HEK293 (cell line): ENCODE measurements at regions not wholly inside any gene's neighbourhood (a gene's known extent, or its start where the extent isn't known, plus 50 kb on each side); places are given as distances from the start of the nearest gene placed in this dataset.

Source experiments
- CTCF ChIA-PET: fragments of 350-600 bp; formaldehyde crosslinking; extraction: SDS; loops from one replicate; lab custom pipeline; 2021; ENCODE audit warnings: antibody characterized with exemption; lab: Yijun Ruan, JAX
- POLR2A ChIA-PET: fragments of 300-600 bp; formaldehyde crosslinking; extraction: SDS; loops from one replicate; lab custom pipeline; 2020; ENCODE audit warnings: antibody characterized with exemption, inconsistent platforms; lab: Yijun Ruan, JAX
- H3K27ac ChIP-seq: fragments of 200-500 bp; sonication (Bioruptor generic); 2 replicates; pipeline ENCODE4 v1.5.1; 2014; ENCODE audit warnings: low read depth, low read length, control low read depth, inconsistent platforms; ENCODE audit errors: extremely low read depth
- H3K36me3 ChIP-seq, 2 experiments: fragments of 200-500 bp in 1 of 2; sonication (Bioruptor generic) in 1 of 2; 1 replicate in 1 of 2; 2 replicates in 1 of 2; pipeline ENCODE4 v1.5.1; 2014 to 2017; ENCODE audit warnings: inconsistent platforms in 2 of 2, low read length in 2 of 2; ENCODE audit not compliant: control insufficient read depth in 2 of 2, insufficient read depth in 1 of 2
- H3K4me1 ChIP-seq: fragments of 200-500 bp; sonication (Bioruptor generic); 2 replicates; pipeline ENCODE4 v1.5.1; 2014; ENCODE audit warnings: mild to moderate bottlenecking, low read length, inconsistent platforms; ENCODE audit not compliant: control insufficient read depth, insufficient read depth
- H3K4me3 ChIP-seq: 2 replicates; pipeline ENCODE4 v1.5.1; 2011; ENCODE audit warnings: low read depth, mild to moderate bottlenecking, control low read depth, low read length, moderate library complexity
- H3K9me3 ChIP-seq: fragments of 200-500 bp; sonication (Bioruptor generic); 2 replicates; pipeline ENCODE4 v1.5.1; 2014; ENCODE audit warnings: low read depth, low read length, inconsistent platforms; ENCODE audit not compliant: control insufficient read depth, insufficient read depth
- EGR2 ChIP-seq: fragments of 450-650 bp; formaldehyde crosslinking; IDR thresholded peaks from 2 replicates; pipeline ENCODE4 v1.5.1; 2016; ENCODE audit warnings: low read depth, missing biosample characterization, missing genetic modification characterization
- GLIS2 ChIP-seq: fragments of 450-650 bp; formaldehyde crosslinking; IDR thresholded peaks from 2 replicates; pipeline ENCODE4 v1.5.1; 2016; ENCODE audit warnings: missing biosample characterization, missing genetic modification characterization
- OSR2 ChIP-seq: fragments of 450-650 bp; formaldehyde crosslinking; IDR thresholded peaks from 2 replicates; pipeline ENCODE4 v1.5.1; 2016; ENCODE audit warnings: missing biosample characterization, missing genetic modification characterization
- TRIM28 ChIP-seq: IDR thresholded peaks from 2 replicates; pipeline ENCODE4 v1.6.1; 2011; ENCODE audit warnings: low read length, control low read depth, borderline replicate concordance
- YY2 ChIP-seq: fragments of 450-650 bp; formaldehyde crosslinking; IDR thresholded peaks from 2 replicates; pipeline ENCODE4 v1.5.1; 2016; ENCODE audit warnings: missing biosample characterization, missing genetic modification characterization
- ZIC2 ChIP-seq: fragments of 450-650 bp; formaldehyde crosslinking; IDR thresholded peaks from 2 replicates; pipeline ENCODE4 v1.5.1; 2016; ENCODE audit warnings: missing biosample characterization, missing genetic modification characterization
- ZNF138 ChIP-seq: fragments of 450-650 bp; formaldehyde crosslinking; IDR thresholded peaks from 2 replicates; pipeline ENCODE4 v1.5.1; 2016; ENCODE audit warnings: missing biosample characterization, missing genetic modification characterization, borderline replicate concordance
- ZNF174 ChIP-seq: fragments of 450-650 bp; formaldehyde crosslinking; IDR thresholded peaks from 2 replicates; pipeline ENCODE4 v1.5.0; 2017; ENCODE audit warnings: missing biosample characterization, mild to moderate bottlenecking, missing genetic modification characterization
- ZNF214 ChIP-seq: fragments of 450-650 bp; formaldehyde crosslinking; IDR thresholded peaks from 2 replicates; pipeline ENCODE4 v1.5.1; 2017; ENCODE audit warnings: missing biosample characterization, mild to moderate bottlenecking, missing genetic modification characterization, borderline replicate concordance
- ZNF239 ChIP-seq: fragments of 450-650 bp; formaldehyde crosslinking; IDR thresholded peaks from 2 replicates; pipeline ENCODE4 v1.5.1; 2016; ENCODE audit warnings: missing biosample characterization, missing genetic modification characterization
- ZNF274 ChIP-seq, 2 experiments: fragments of 200-500 bp in 1 of 2; fragments of 450-650 bp in 1 of 2; sonication (Bioruptor generic) in 1 of 2; formaldehyde crosslinking in 1 of 2; IDR thresholded peaks; 2 replicates each; pipeline versions ENCODE4 v1.5.1 to v1.6.1; 2014 to 2016; ENCODE audit warnings: borderline replicate concordance in 1 of 2, inconsistent platforms in 1 of 2, low read length in 1 of 2, missing biosample characterization in 1 of 2, missing genetic modification characterization in 1 of 2
- ZNF354C ChIP-seq: fragments of 450-650 bp; formaldehyde crosslinking; IDR thresholded peaks from 2 replicates; pipeline ENCODE4 v1.5.1; 2016; ENCODE audit warnings: missing biosample characterization, missing genetic modification characterization, low read depth, borderline replicate concordance
- ZNF423 ChIP-seq: fragments of 450-650 bp; formaldehyde crosslinking; IDR thresholded peaks from 2 replicates; pipeline ENCODE4 v1.5.1; 2016; ENCODE audit warnings: missing biosample characterization, missing genetic modification characterization
- ZNF596 ChIP-seq: fragments of 450-650 bp; IDR thresholded peaks from 2 replicates; pipeline ENCODE4 v1.5.0; 2018; ENCODE audit warnings: missing biosample characterization, mild to moderate bottlenecking, missing genetic modification characterization, moderate library complexity
- ZNF610 ChIP-seq: fragments of 450-650 bp; formaldehyde crosslinking; IDR thresholded peaks from 2 replicates; pipeline ENCODE4 v1.5.1; 2016; ENCODE audit warnings: missing biosample characterization, missing genetic modification characterization, borderline replicate concordance
- ZNF621 ChIP-seq: fragments of 450-650 bp; formaldehyde crosslinking; IDR thresholded peaks from 2 replicates; pipeline ENCODE4 v1.5.1; 2017; ENCODE audit warnings: missing biosample characterization, missing genetic modification characterization
- ZNF658 ChIP-seq: fragments of 450-650 bp; formaldehyde crosslinking; IDR thresholded peaks from 2 replicates; pipeline ENCODE4; 2016; ENCODE audit warnings: missing biosample characterization, missing genetic modification characterization
- TF ChIP-seq, protein P1 (sequence below): fragments of 450-650 bp; formaldehyde crosslinking; IDR thresholded peaks from 2 replicates; pipeline ENCODE4 v1.5.1; 2016; ENCODE audit warnings: missing biosample characterization, missing genetic modification characterization
- TF ChIP-seq, protein P2 (sequence below): fragments of 450-650 bp; formaldehyde crosslinking; IDR thresholded peaks from 2 replicates; pipeline ENCODE4 v1.5.1; 2016; ENCODE audit warnings: missing biosample characterization, missing genetic modification characterization
- TF ChIP-seq, protein P3 (sequence below): fragments of 450-650 bp; formaldehyde crosslinking; IDR thresholded peaks from 2 replicates; pipeline ENCODE4 v1.5.1; 2016; ENCODE audit warnings: missing biosample characterization, missing genetic modification characterization, borderline replicate concordance

DNA sequence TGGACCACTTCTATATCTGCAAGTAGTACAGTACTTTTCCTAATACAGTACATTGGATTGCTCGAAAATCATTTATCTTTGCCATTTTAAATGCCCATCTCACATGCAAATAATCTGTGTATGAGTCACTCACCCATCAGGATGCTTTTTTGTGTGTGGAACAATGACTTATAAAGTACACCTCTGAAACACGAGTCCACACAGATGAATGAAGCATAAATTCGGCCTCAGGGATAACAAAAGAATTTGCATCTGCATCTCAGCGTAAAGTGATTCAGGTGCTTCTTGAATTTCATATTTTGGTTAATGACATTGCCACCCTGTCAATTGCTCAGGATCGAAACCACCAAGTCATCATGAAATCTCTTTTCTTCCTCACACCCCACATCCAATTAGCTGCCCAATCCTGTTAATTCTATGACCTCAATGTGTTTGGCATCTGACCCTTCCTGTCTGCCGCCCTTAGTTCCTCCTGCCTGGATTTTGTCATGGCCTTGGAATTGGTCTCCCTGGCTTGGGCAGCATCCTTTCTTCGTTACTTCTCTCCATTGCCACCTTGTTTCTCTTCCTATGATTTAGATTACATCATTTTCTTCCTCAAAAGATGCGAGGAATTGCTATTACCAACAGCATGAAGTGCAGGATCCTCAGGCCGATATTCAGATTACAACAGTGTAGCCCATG is 161.6 kb upstream of the MID1 start:
- CTCF ChIA-PET, result interaction anchor here (1.2 kb wide), 1 partner anchor 12 kb away, joined by 4 read pairs; no protein-coding TSS in a partner anchor
- Histone ChIP-seq H3K4me3 (no peak overlapping the region), H3K4me1 (no peaks in the 10 kb centered on the region), H3K9me3 (no peaks in the 10 kb centered on the region), H3K36me3 (no peaks in the 10 kb centered on the region), H3K27ac (no peak overlapping the region)
- POLR2A ChIA-PET, result no interaction called here
- TF ChIP-seq ZNF621, result no peak
- no peak for TF ChIP-seq ZNF596 (tag by site-specific recombination)
- no peak for TF ChIP-seq ZNF274 (IDR thresholded peaks at IDR 0.05; ENCODE audit: low read length)
- TF ChIP-seq ZNF274 (tag by site-specific recombination; IDR thresholded peaks at IDR 0.05; ENCODE audit: borderline replicate concordance), result no peak
- no peak for TF ChIP-seq ZNF354C (tag by site-specific recombination)
- TF ChIP-seq TRIM28, result no peak
- TF ChIP-seq, protein P1, sequence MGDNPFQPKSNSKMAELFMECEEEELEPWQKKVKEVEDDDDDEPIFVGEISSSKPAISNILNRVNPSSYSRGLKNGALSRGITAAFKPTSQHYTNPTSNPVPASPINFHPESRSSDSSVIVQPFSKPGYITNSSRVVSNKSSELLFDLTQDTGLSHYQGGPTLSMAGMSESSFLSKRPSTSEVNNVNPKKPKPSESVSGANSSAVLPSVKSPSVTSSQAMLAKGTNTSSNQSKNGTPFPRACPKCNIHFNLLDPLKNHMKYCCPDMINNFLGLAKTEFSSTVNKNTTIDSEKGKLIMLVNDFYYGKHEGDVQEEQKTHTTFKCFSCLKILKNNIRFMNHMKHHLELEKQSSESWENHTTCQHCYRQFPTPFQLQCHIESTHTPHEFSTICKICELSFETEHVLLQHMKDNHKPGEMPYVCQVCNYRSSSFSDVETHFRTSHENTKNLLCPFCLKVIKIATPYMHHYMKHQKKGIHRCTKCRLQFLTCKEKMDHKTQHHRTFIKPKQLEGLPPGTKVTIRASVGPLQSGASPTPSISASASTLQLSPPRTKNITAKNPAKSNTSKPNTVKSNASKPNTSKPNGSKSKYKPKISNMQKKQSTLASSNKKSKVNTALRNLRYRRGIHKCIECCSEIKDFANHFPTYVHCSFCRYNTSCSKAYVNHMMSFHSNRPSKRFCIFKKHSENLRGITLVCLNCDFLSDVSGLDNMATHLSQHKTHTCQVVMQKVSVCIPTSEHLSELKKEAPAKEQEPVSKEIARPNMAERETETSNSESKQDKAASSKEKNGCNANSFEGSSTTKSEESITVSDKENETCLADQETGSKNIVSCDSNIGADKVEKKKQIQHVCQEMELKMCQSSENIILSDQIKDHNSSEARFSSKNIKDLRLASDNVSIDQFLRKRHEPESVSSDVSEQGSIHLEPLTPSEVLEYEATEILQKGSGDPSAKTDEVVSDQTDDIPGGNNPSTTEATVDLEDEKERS (tag by site-specific recombination), result no peak
- TF ChIP-seq ZNF658 (tag by site-specific recombination), result no peak
- TF ChIP-seq GLIS2 (tag by site-specific recombination), result no peak
- TF ChIP-seq ZNF610 (tag by site-specific recombination), result no peak
- no peak for TF ChIP-seq ZIC2 (tag by site-specific recombination)
- no peak for TF ChIP-seq ZNF174
- TF ChIP-seq ZNF138 (tag by site-specific recombination), result no peak
- TF ChIP-seq ZNF239, result no peak
- no peak for TF ChIP-seq EGR2 (tag by site-specific recombination)
- TF ChIP-seq, protein P2, sequence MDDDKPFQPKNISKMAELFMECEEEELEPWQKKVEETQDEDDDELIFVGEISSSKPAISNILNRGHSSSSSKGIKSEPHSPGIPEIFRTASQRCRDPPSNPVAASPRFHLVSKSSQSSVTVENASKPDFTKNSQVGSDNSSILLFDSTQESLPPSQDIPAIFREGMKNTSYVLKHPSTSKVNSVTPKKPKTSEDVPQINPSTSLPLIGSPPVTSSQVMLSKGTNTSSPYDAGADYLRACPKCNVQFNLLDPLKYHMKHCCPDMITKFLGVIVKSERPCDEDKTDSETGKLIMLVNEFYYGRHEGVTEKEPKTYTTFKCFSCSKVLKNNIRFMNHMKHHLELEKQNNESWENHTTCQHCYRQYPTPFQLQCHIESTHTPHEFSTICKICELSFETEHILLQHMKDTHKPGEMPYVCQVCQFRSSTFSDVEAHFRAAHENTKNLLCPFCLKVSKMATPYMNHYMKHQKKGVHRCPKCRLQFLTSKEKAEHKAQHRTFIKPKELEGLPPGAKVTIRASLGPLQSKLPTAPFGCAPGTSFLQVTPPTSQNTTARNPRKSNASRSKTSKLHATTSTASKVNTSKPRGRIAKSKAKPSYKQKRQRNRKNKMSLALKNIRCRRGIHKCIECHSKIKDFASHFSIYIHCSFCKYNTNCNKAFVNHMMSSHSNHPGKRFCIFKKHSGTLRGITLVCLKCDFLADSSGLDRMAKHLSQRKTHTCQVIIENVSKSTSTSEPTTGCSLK (tag by site-specific recombination), result no peak
- TF ChIP-seq ZNF214 (tag by site-specific recombination), result no peak
- TF ChIP-seq, protein P3, sequence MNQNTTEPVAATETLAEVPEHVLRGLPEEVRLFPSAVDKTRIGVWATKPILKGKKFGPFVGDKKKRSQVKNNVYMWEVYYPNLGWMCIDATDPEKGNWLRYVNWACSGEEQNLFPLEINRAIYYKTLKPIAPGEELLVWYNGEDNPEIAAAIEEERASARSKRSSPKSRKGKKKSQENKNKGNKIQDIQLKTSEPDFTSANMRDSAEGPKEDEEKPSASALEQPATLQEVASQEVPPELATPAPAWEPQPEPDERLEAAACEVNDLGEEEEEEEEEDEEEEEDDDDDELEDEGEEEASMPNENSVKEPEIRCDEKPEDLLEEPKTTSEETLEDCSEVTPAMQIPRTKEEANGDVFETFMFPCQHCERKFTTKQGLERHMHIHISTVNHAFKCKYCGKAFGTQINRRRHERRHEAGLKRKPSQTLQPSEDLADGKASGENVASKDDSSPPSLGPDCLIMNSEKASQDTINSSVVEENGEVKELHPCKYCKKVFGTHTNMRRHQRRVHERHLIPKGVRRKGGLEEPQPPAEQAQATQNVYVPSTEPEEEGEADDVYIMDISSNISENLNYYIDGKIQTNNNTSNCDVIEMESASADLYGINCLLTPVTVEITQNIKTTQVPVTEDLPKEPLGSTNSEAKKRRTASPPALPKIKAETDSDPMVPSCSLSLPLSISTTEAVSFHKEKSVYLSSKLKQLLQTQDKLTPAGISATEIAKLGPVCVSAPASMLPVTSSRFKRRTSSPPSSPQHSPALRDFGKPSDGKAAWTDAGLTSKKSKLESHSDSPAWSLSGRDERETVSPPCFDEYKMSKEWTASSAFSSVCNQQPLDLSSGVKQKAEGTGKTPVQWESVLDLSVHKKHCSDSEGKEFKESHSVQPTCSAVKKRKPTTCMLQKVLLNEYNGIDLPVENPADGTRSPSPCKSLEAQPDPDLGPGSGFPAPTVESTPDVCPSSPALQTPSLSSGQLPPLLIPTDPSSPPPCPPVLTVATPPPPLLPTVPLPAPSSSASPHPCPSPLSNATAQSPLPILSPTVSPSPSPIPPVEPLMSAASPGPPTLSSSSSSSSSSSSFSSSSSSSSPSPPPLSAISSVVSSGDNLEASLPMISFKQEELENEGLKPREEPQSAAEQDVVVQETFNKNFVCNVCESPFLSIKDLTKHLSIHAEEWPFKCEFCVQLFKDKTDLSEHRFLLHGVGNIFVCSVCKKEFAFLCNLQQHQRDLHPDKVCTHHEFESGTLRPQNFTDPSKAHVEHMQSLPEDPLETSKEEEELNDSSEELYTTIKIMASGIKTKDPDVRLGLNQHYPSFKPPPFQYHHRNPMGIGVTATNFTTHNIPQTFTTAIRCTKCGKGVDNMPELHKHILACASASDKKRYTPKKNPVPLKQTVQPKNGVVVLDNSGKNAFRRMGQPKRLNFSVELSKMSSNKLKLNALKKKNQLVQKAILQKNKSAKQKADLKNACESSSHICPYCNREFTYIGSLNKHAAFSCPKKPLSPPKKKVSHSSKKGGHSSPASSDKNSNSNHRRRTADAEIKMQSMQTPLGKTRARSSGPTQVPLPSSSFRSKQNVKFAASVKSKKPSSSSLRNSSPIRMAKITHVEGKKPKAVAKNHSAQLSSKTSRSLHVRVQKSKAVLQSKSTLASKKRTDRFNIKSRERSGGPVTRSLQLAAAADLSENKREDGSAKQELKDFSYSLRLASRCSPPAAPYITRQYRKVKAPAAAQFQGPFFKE (tag by site-specific recombination), result no peak
- no peak for TF ChIP-seq OSR2 (tag by site-specific recombination)
- TF ChIP-seq ZNF423 (tag by site-specific recombination), result no peak
- no peak for TF ChIP-seq YY2 (tag by site-specific recombination)
